H1 (cell line): ENCODE measurements at regions not wholly inside any gene's neighbourhood (a gene's known extent, or its start where the extent isn't known, plus 50 kb on each side); places are given as distances from the start of the nearest gene placed in this dataset.

Experiments used
- CTCF ChIA-PET: fragments of 300-600 bp; sonication (Branson Sonifier 250); formaldehyde crosslinking; loops from one replicate; lab custom pipeline; 2021; ENCODE audit not compliant: partially characterized antibody; lab: Charles Lee
- POLR2A ChIA-PET: fragments of 300-600 bp; sonication (Branson Sonifier 250); formaldehyde crosslinking; loops from one replicate; lab custom pipeline; 2021; ENCODE audit warnings: inconsistent platforms; ENCODE audit not compliant: partially characterized antibody; lab: Charles Lee
- DNase-seq, 2 experiments: peaks; one replicate each; pipeline versions ENCODE4 v3.0.0 to v3.0.0-alpha.2; 2010 to 2022; ENCODE audit warnings: low spot score in 2 of 2, low read depth in 1 of 2, mixed read lengths in 1 of 2
- FAIRE-seq: peaks from 2 replicates; lab custom pipeline; 2011; peaks lifted over from hg19 to GRCh38; lab: Jason Lieb, UNC
- H2AFZ ChIP-seq: 2 replicates; pipeline ENCODE4 v1.8.1; 2012; ENCODE audit warnings: low read length, inconsistent platforms
- H2AK5ac ChIP-seq: 2 replicates; pipeline ENCODE4 v1.6.1; 2013; ENCODE audit warnings: low read depth, low read length
- H2BK120ac ChIP-seq: replicated peaks from 2 replicates; pipeline ENCODE3; 2013; ENCODE audit warnings: low read depth, low read length, inconsistent platforms
- H2BK12ac ChIP-seq: 2 replicates; pipeline ENCODE4 v1.6.1; 2013; ENCODE audit warnings: low read depth, low read length
- H2BK15ac ChIP-seq: 2 replicates; pipeline ENCODE4 v1.6.1; 2013; ENCODE audit warnings: low read length
- H2BK20ac ChIP-seq: 2 replicates; pipeline ENCODE4 v1.6.1; 2013; ENCODE audit warnings: low read length
- H2BK5ac ChIP-seq: 2 replicates; pipeline ENCODE4 v1.6.1; 2013; ENCODE audit warnings: low read depth, low read length
- H3K14ac ChIP-seq: 2 replicates; pipeline ENCODE4 v1.6.1; 2013; ENCODE audit warnings: inconsistent platforms; ENCODE audit not compliant: insufficient read length
- H3K18ac ChIP-seq: 2 replicates; pipeline ENCODE4 v1.6.1; 2013; ENCODE audit warnings: low read length; ENCODE audit errors: extremely low read depth
- H3K23ac ChIP-seq: 2 replicates; pipeline ENCODE4 v1.6.1; 2013; ENCODE audit warnings: inconsistent platforms; ENCODE audit not compliant: insufficient read length
- H3K23me2 ChIP-seq: 2 replicates; pipeline ENCODE4 v1.6.1; 2013; ENCODE audit warnings: low read depth, low read length
- H3K27ac ChIP-seq: 2 replicates; pipeline ENCODE4 v1.6.1; 2011; ENCODE audit warnings: low read depth, low read length, inconsistent platforms
- H3K27me3 ChIP-seq, 4 experiments: replicated peaks in 1 of 4; 1 replicate in 1 of 4; 2 replicates in 3 of 4; pipeline versions ENCODE4 v1.6.1 to v1.8.1; 2011 to 2013; ENCODE audit warnings: low read length in 3 of 4, mild to moderate bottlenecking in 3 of 4, inconsistent platforms in 2 of 4, mixed read lengths in 2 of 4, moderate library complexity in 1 of 4; ENCODE audit not compliant: control insufficient read depth in 3 of 4, insufficient read depth in 3 of 4; ENCODE audit errors: extremely low read depth in 1 of 4
- H3K36me3 ChIP-seq, 4 experiments: 2 replicates each; pipeline versions ENCODE4 v1.6.1 to v1.8.1; 2011 to 2013; ENCODE audit warnings: mild to moderate bottlenecking in 4 of 4, low read length in 3 of 4, moderate library complexity in 2 of 4, control low read depth in 1 of 4, inconsistent platforms in 1 of 4; ENCODE audit not compliant: insufficient read depth in 4 of 4, control insufficient read depth in 2 of 4
- H3K4ac ChIP-seq: replicated peaks from 2 replicates; pipeline ENCODE3; 2013; ENCODE audit warnings: low read length, low read depth, mixed read lengths, inconsistent platforms; ENCODE audit not compliant: insufficient read length
- H3K4me1 ChIP-seq, 4 experiments: replicated peaks in 1 of 4; 1 replicate in 1 of 4; 2 replicates in 3 of 4; pipeline versions ENCODE4 v1.6.1 to v1.8.1; 2011 to 2013; ENCODE audit warnings: low read length in 3 of 4, inconsistent platforms in 2 of 4, mixed read lengths in 1 of 4; ENCODE audit not compliant: insufficient read depth in 4 of 4, control insufficient read depth in 3 of 4
- H3K4me2 ChIP-seq, 2 experiments: 2 replicates each; pipeline versions ENCODE4 v1.6.1 to v1.8.1; 2011 to 2013; ENCODE audit warnings: low read depth in 2 of 2, low read length in 2 of 2, control low read depth in 1 of 2, inconsistent platforms in 1 of 2, mild to moderate bottlenecking in 1 of 2; ENCODE audit not compliant: insufficient read depth in 1 of 2
- H3K4me3 ChIP-seq, 4 experiments: fragments of 200-600, 300-600 bp in 1 of 4; sonication (generic), shearing (Covaris generic), sonication (Bioruptor Twin) in 1 of 4; 2 replicates each; pipeline versions ENCODE4 v1.5.1 to v1.8.1; 2011 to 2016; ENCODE audit warnings: low read length in 4 of 4, low read depth in 3 of 4, control low read depth in 2 of 4, inconsistent platforms in 2 of 4, mild to moderate bottlenecking in 2 of 4, mixed read lengths in 1 of 4, moderate library complexity in 1 of 4; ENCODE audit not compliant: insufficient read depth in 2 of 4; ENCODE audit errors: extremely low read depth in 1 of 4
- H3K56ac ChIP-seq: replicated peaks from 2 replicates; pipeline ENCODE3; 2013; ENCODE audit warnings: low read depth, mild to moderate bottlenecking, mixed read lengths, low read length, inconsistent platforms; ENCODE audit not compliant: insufficient read length
- H3K79me1 ChIP-seq: 2 replicates; pipeline ENCODE4 v1.6.1; 2013; ENCODE audit warnings: low read depth, low read length, control low read depth
- H3K79me2 ChIP-seq, 2 experiments: 2 replicates each; pipeline versions ENCODE4 v1.6.1 to v1.8.1; 2012 to 2013; ENCODE audit warnings: low read length in 2 of 2, mild to moderate bottlenecking in 2 of 2, inconsistent platforms in 1 of 2; ENCODE audit not compliant: insufficient read depth in 2 of 2, control insufficient read depth in 1 of 2
- H3K9ac ChIP-seq, 4 experiments: replicated peaks in 1 of 4; 1 replicate in 1 of 4; 2 replicates in 3 of 4; pipeline versions ENCODE4 v1.6.1 to v1.8.1; 2011 to 2013; ENCODE audit warnings: low read depth in 3 of 4, low read length in 3 of 4, control low read depth in 2 of 4, mild to moderate bottlenecking in 2 of 4, moderate library complexity in 2 of 4, inconsistent platforms in 1 of 4; ENCODE audit errors: extremely low read depth in 1 of 4
- H3K9me3 ChIP-seq, 2 experiments: 2 replicates each; pipeline versions ENCODE4 v1.6.1 to v1.8.1; 2012 to 2013; ENCODE audit warnings: mild to moderate bottlenecking in 2 of 2, moderate library complexity in 2 of 2, control low read depth in 1 of 2, inconsistent platforms in 1 of 2, low read depth in 1 of 2, low read length in 1 of 2, mixed read lengths in 1 of 2; ENCODE audit not compliant: insufficient read depth in 2 of 2
- H4K20me1 ChIP-seq, 2 experiments: replicated peaks in 1 of 2; 2 replicates each; pipeline versions ENCODE3 to v1.8.1; 2011 to 2013; ENCODE audit warnings: inconsistent platforms in 2 of 2, low read length in 2 of 2, mild to moderate bottlenecking in 1 of 2; ENCODE audit not compliant: insufficient read depth in 2 of 2, control insufficient read depth in 1 of 2
- H4K5ac ChIP-seq: 2 replicates; pipeline ENCODE4 v1.6.1; 2013; ENCODE audit warnings: low read length, low read depth, mixed read lengths, inconsistent platforms; ENCODE audit not compliant: insufficient read length
- H4K8ac ChIP-seq: 2 replicates; pipeline ENCODE4 v1.8.0; 2013; ENCODE audit warnings: mild to moderate bottlenecking, moderate library complexity, low read length, inconsistent platforms; ENCODE audit not compliant: insufficient read depth; ENCODE audit errors: extremely low read depth
- H4K91ac ChIP-seq: replicated peaks from 2 replicates; pipeline ENCODE3; 2013; ENCODE audit warnings: low read length, mixed read lengths, inconsistent platforms; ENCODE audit not compliant: insufficient read length
- GTF2F1 ChIP-seq: IDR thresholded peaks from 2 replicates; pipeline ENCODE4 v1.6.1; 2012; ENCODE audit warnings: low read depth, low read length, improper control_type of control experiment, borderline replicate concordance
- WGBS, 2 experiments: shearing (Covaris generic) in 1 of 2; methylation state at CpG; one replicate each; pipeline versions ENCODE4 v1.1.6 to v1.1.7; 2013 to 2015; ENCODE audit warnings: low lambda C conversion rate in 2 of 2, mixed read lengths in 2 of 2, inconsistent platforms in 1 of 2, low coverage in 1 of 2, missing lambda C conversion rate in 1 of 2; ENCODE audit not compliant: insufficient replicate concordance in 2 of 2, insufficient coverage in 1 of 2, insufficient read length in 1 of 2; ENCODE audit errors: extremely low coverage in 1 of 2, missing lambda C conversion rate in 1 of 2; 5-methylcytosine and 5-hydroxymethylcytosine counted together

DNA sequence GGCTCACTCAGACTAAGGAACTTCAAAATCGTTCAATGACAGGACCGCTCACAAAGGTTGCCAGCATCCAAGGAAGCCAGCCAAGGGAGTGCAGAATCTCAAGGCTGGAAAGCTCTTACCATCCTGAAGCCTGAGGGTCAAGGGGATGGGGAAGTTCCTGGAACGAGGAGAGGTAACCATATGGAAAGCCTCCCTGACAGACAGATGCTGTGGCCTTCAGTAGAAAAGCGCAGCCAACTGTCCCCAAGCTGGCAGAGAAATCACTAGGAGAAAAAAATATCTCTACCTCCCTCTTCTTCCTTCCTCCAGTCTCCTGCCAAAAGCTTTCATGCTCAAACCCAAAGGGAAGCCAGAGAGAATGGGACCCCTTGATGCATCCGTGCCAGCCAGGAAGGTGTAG, 90.5 kb upstream of the RANBP3L start:
- Histone ChIP-seq H2BK12ac (no peak overlapping the region), H3K4me2 (no peak overlapping the region), H2BK20ac (no peak overlapping the region), H2BK120ac (no peak overlapping the region), H3K79me2 (no peaks in the 10 kb centered on the region), H4K8ac (no peak overlapping the region), H3K9ac (no peak overlapping the region), H3K27ac (no peak overlapping the region), H3K4me3 (no peak overlapping the region), H2AFZ (no peak overlapping the region; the same call in 1 of the 2 replicates), H3K56ac (no peak overlapping the region), H4K91ac (no peak overlapping the region), H3K23ac (no peak overlapping the region), H3K79me1 (no peaks in the 10 kb centered on the region), H3K4ac (no peak overlapping the region), H3K27me3 (no peaks in the 10 kb centered on the region), H3K23me2 (no peaks in the 10 kb centered on the region), H4K5ac (no peak overlapping the region), H3K4me1 (no peaks in the 10 kb centered on the region), H3K36me3 (no peaks in the 10 kb centered on the region), H3K9me3 (no peaks in the 10 kb centered on the region), H3K18ac (no peak overlapping the region), H2BK5ac (no peak overlapping the region), H2BK15ac (no peak overlapping the region), H4K20me1 (no peaks in the 10 kb centered on the region), H3K14ac (no peak overlapping the region), H2AK5ac (no peak overlapping the region)
- ChIA-PET POLR2A (no interaction called here), CTCF (interaction anchor here (1.1 to 1.6 kb wide), 3 partner anchors 15 to 151 kb away, joined by 3 to 5 read pairs (median 5); partner anchors contain the start of gene NADK2)
- whole genome bisulfite sequencing, 2 experiments, result 92% methylated on average over 5 of the region's 5 CpGs; no CpG with 5 or more reads in 1 of the 2 experiments
- TF ChIP-seq GTF2F1, result no peak
- DNase-seq (no peak), FAIRE-seq (no peak)
